ENCODE measurements at regions not wholly inside any gene's neighbourhood (a gene's known extent, or its start where the extent isn't known, plus 50 kb on each side); places are given as distances from the start of the nearest gene placed in this dataset.
"Not testable (repeated sequence)": the region's sequence is repeated elsewhere in the genome, so short reads cannot be mapped to it uniquely, and the experiment has no call there.

DNA sequence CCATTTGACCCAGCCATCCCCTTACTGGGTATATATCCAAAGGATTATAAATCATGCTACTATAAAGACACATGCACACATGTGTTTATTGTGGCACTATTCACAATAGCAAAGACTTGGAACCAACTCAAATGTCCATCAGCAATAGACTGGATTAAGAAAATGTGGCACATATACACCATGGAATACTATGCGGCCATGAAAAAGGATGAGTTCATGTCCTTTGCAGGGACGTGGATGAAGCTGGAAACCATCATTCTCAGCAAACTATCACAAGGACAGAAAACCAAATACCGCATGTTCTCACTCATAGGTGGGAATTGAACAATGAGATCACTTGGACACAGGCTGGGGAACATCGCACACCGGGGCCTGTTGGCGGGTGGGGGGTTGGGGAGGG is 913.4 kb upstream of the DIAPH2 start:
- H3K4me3 ChIP-seq (ENCODE audit: low read length); H3K36me3 Mint-ChIP-seq; ATAC-seq; POLR2A ChIA-PET; H3K4me1 Mint-ChIP-seq; H3K27me3 Mint-ChIP-seq; H3K27ac Mint-ChIP-seq; H3K27ac ChIP-seq (ENCODE audit: low read depth, low read length); CTCF ChIA-PET; H3K9me3 ChIP-seq (ENCODE audit: control insufficient read depth in 2 of 3, low read length in 3 of 3); H3K36me3 ChIP-seq (ENCODE audit: control insufficient read depth in 2 of 3, insufficient read depth in 3 of 3, low read length in 3 of 3); H3K27me3 ChIP-seq (ENCODE audit: control insufficient read depth in 2 of 2, insufficient read depth in 2 of 2, low read length in 2 of 2); H3K9me3 Mint-ChIP-seq; H3K4me3 Mint-ChIP-seq; intact Hi-C loops (cut with micrococcal nuclease); H3K4me1 ChIP-seq (ENCODE audit: control insufficient read depth in 2 of 2, insufficient read depth in 2 of 2, low read length in 2 of 2); DNase-seq: not testable (repeated sequence)

DNA sequence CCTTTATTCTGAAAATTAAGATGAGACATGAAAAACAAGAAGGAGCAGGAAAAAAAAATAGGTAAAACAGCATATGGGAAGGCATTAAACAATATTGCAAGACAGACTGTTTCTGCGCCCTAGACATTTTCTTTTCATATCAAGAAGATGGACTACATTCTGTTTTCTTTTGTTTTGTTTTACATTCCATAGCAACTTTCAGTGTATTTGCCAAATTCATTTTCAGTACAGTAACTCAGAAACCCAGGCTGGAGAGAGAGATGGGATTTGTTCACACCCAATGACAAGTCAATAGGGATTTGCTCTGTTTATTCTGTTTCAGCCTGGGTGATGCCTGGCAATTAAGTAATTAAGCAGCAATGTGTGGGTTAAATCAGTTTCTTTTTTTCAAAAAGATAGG is 892.8 kb upstream of the DIAPH2 start:
- intact Hi-C loops (cut with micrococcal nuclease) = no loop called here
- H3K9me3 Mint-ChIP-seq = no peaks in the 10 kb centered on the region
- ATAC-seq = no peak
- H3K27ac ChIP-seq (ENCODE audit: low read depth, low read length) = no peak overlapping the region
- no peaks in the 10 kb centered on the region for H3K4me1 ChIP-seq (ENCODE audit: control insufficient read depth in 2 of 2, insufficient read depth in 2 of 2, low read length in 2 of 2)
- H3K4me1 Mint-ChIP-seq = no peaks in the 10 kb centered on the region
- DNase-seq = no peak
- no peak overlapping the region for H3K27ac Mint-ChIP-seq
- ChIA-PET POLR2A (no interaction called here), CTCF (no interaction called here)
- H3K36me3 ChIP-seq (ENCODE audit: control insufficient read depth in 2 of 3, insufficient read depth in 3 of 3, low read length in 3 of 3) = no peaks in the 10 kb centered on the region
- no peaks in the 10 kb centered on the region for H3K27me3 Mint-ChIP-seq
- H3K9me3 ChIP-seq (ENCODE audit: control insufficient read depth in 2 of 3, low read length in 3 of 3) = no peaks in the 10 kb centered on the region
- no peak overlapping the region for H3K4me3 Mint-ChIP-seq
- no peaks in the 10 kb centered on the region for H3K27me3 ChIP-seq (ENCODE audit: control insufficient read depth in 2 of 2, insufficient read depth in 2 of 2, low read length in 2 of 2)
- H3K36me3 Mint-ChIP-seq = no peaks in the 10 kb centered on the region
- no peak overlapping the region for H3K4me3 ChIP-seq (ENCODE audit: low read length)

DNA sequence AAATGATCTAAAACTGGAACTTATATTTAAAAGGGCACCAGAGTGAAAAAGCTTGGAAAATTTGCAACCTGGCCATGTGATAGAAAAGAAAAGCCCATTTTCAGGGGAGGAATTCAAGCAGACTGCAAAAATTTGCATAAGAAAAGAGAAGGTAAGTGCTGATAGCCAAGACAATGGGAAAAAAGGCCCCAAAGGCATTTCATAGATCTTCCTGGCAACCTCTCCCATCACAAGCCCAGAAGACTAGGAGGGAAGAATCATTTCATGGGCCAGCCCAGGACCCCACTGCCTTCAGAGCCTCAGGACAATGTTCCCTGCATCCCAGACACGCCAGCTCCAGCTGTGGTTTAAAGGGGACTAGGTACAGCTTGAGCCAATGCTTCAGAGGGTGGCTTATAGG is 887.3 kb upstream of the DIAPH2 start:
- intact Hi-C loops (cut with micrococcal nuclease) = no loop called here
- Histone ChIP-seq H3K9me3 (ENCODE audit: control insufficient read depth in 2 of 3, low read length in 3 of 3) (no peaks in the 10 kb centered on the region), H3K27ac (ENCODE audit: low read depth, low read length) (no peak overlapping the region), H3K4me3 (ENCODE audit: low read length) (no peak overlapping the region), H3K4me1 (ENCODE audit: control insufficient read depth in 2 of 2, insufficient read depth in 2 of 2, low read length in 2 of 2) (no peaks in the 10 kb centered on the region), H3K27me3 (ENCODE audit: control insufficient read depth in 2 of 2, insufficient read depth in 2 of 2, low read length in 2 of 2) (no peaks in the 10 kb centered on the region), H3K36me3 (ENCODE audit: control insufficient read depth in 2 of 3, insufficient read depth in 3 of 3, low read length in 3 of 3) (no peaks in the 10 kb centered on the region)
- DNase-seq (no peak), ATAC-seq (no peak)
- Mint-ChIP-seq H3K4me3 (no peak overlapping the region), H3K27ac (no peak overlapping the region), H3K36me3 (no peaks in the 10 kb centered on the region), H3K4me1 (no peaks in the 10 kb centered on the region), H3K9me3 (peaks cover 0 to 4% (median 0%) of the 10 kb centered on the region in 11 donors), H3K27me3 (no peaks in the 10 kb centered on the region)
- ChIA-PET POLR2A (no interaction called here), CTCF (no interaction called here)

DNA sequence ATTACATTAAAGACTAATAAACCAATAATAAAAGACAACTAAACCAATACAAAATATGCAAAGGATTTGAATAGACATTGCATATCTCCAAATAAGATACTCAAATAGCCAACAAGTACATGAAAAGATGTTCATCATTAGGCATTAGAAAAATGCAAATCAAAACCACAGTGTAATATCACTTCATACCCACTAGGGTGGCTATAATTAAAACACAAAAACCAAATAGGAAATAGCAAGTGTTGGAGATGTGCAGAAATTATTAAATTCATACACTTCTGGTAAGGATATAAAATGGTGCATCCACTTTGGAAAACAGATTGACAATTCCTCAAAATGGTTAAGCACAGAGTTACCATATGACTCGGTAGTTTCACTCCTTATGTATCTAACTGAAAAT is 860.8 kb upstream of the DIAPH2 start:
- Mint-ChIP-seq H3K9me3 (peaks cover 0 to 4% (median 0%) of the 10 kb centered on the region in 11 donors), H3K4me1 (no peaks in the 10 kb centered on the region), H3K36me3 (no peaks in the 10 kb centered on the region), H3K4me3 (no peak overlapping the region), H3K27ac (no peak overlapping the region), H3K27me3 (no peaks in the 10 kb centered on the region)
- DNase-seq = no peak
- POLR2A ChIA-PET = no interaction called here
- Histone ChIP-seq H3K36me3 (ENCODE audit: control insufficient read depth in 2 of 3, insufficient read depth in 3 of 3, low read length in 3 of 3) (no peaks in the 10 kb centered on the region), H3K4me3 (ENCODE audit: low read length) (no peak overlapping the region), H3K27me3 (ENCODE audit: control insufficient read depth in 2 of 2, insufficient read depth in 2 of 2, low read length in 2 of 2) (no peaks in the 10 kb centered on the region), H3K4me1 (ENCODE audit: control insufficient read depth in 2 of 2, insufficient read depth in 2 of 2, low read length in 2 of 2) (no peaks in the 10 kb centered on the region), H3K27ac (ENCODE audit: low read depth, low read length) (no peak overlapping the region), H3K9me3 (ENCODE audit: control insufficient read depth in 2 of 3, low read length in 3 of 3) (no peaks in the 10 kb centered on the region)
- CTCF ChIA-PET = no interaction called here
- intact Hi-C loops (cut with micrococcal nuclease) = no loop called here
- no peak for ATAC-seq

DNA sequence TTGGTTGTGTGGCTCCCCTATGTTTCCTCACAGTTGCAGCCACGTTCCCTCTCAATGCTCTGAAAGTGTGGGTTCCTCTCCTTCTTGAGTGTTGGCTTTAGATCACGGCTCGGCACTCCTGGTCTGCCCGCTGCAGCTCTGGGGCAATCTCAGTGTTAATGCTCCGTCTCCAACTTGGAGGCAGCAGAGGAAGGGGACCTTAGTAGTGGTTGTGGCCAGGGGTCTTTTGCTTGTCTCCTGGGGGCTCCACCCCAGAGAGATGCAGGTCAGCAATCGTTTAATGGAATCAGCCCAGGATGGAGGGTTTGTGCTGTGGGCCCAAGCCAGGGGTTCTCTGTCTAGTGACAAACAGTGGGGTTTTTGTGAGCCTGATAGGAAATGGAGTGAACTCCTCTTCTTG is 849.4 kb upstream of the DIAPH2 start:
- POLR2A ChIA-PET = no interaction called here
- CTCF ChIA-PET = no interaction called here
- H3K4me1 Mint-ChIP-seq = no peaks in the 10 kb centered on the region

DNA sequence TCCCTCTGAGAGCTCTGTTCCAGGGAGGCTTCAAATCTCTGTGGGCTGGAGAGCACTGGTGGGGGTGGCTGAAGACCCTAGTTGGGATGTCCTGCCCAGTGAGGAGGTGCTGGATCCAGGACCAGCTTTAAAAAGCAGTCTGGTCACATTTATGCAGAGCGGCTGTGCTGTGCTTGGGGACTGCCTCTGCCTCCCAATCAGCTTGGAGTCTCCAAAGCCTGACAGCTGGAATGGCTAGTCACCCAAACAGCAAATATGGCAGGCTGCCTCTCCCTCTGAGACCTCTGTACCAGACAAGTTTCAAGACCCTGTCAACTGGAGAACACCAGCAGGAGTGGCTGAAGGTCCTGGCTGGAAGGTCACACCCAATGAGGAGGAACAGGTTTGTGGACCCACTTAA is 848.1 kb upstream of the DIAPH2 start:
- Mint-ChIP-seq H3K27me3 (no peaks in the 10 kb centered on the region), H3K27ac (no peak overlapping the region), H3K4me1 (no peaks in the 10 kb centered on the region), H3K36me3 (no peaks in the 10 kb centered on the region), H3K4me3 (no peak overlapping the region), H3K9me3 (peaks cover 0 to 4% (median 0%) of the 10 kb centered on the region in 11 donors)
- Histone ChIP-seq H3K27me3 (ENCODE audit: control insufficient read depth in 2 of 2, insufficient read depth in 2 of 2, low read length in 2 of 2) (no peaks in the 10 kb centered on the region), H3K36me3 (ENCODE audit: control insufficient read depth in 2 of 3, insufficient read depth in 3 of 3, low read length in 3 of 3) (no peaks in the 10 kb centered on the region), H3K27ac (ENCODE audit: low read depth, low read length) (no peak overlapping the region), H3K9me3 (ENCODE audit: control insufficient read depth in 2 of 3, low read length in 3 of 3) (no peaks in the 10 kb centered on the region), H3K4me3 (ENCODE audit: low read length) (no peak overlapping the region), H3K4me1 (ENCODE audit: control insufficient read depth in 2 of 2, insufficient read depth in 2 of 2, low read length in 2 of 2) (no peaks in the 10 kb centered on the region)
- ChIA-PET CTCF (no interaction called here), POLR2A (no interaction called here)
- ATAC-seq (no peak), DNase-seq (no peak)
- intact Hi-C loops (cut with micrococcal nuclease) = no loop called here

More for the DNA sequence above, 849.4 kb upstream of the DIAPH2 start:
- H3K27ac Mint-ChIP-seq = no peak overlapping the region
- Histone ChIP-seq H3K4me1 (ENCODE audit: control insufficient read depth in 2 of 2, insufficient read depth in 2 of 2, low read length in 2 of 2) (no peaks in the 10 kb centered on the region), H3K9me3 (ENCODE audit: control insufficient read depth in 2 of 3, low read length in 3 of 3) (no peaks in the 10 kb centered on the region), H3K27ac (ENCODE audit: low read depth, low read length) (no peak overlapping the region), H3K4me3 (ENCODE audit: low read length) (no peak overlapping the region), H3K27me3 (ENCODE audit: control insufficient read depth in 2 of 2, insufficient read depth in 2 of 2, low read length in 2 of 2) (no peaks in the 10 kb centered on the region), H3K36me3 (ENCODE audit: control insufficient read depth in 2 of 3, insufficient read depth in 3 of 3, low read length in 3 of 3) (no peaks in the 10 kb centered on the region)
- intact Hi-C loops (cut with micrococcal nuclease) = no loop called here
- no peaks in the 10 kb centered on the region for H3K27me3 Mint-ChIP-seq
- peaks cover 0 to 7% (median 2%) of the 10 kb centered on the region in 11 donors for H3K9me3 Mint-ChIP-seq
- no peaks in the 10 kb centered on the region for H3K36me3 Mint-ChIP-seq
- no peak for DNase-seq
- no peak overlapping the region for H3K4me3 Mint-ChIP-seq
- ATAC-seq = no peak

DNA sequence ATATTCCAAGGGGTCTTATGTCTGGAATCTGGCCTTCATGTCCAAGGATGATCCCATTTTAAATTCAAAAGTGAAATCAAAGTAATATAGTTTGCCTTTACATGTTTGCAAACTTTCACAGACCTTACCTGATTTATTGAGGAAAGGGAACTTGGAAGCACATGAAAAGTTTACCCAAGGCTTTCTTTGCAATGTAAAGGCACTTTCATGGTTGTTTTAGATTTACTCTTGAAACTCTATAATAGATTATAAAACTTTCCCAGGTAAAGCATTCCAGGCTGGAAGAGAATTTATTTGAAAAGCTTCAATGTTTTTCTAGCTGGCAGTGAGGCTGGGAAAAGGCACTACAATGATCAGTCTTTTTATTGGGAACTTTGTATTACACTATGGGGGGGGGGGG is 842.8 kb upstream of the DIAPH2 start:
- Histone ChIP-seq H3K4me3 (ENCODE audit: low read length) (no peak overlapping the region), H3K9me3 (ENCODE audit: control insufficient read depth in 2 of 3, low read length in 3 of 3) (no peaks in the 10 kb centered on the region), H3K36me3 (ENCODE audit: control insufficient read depth in 2 of 3, insufficient read depth in 3 of 3, low read length in 3 of 3) (no peaks in the 10 kb centered on the region), H3K27ac (ENCODE audit: low read depth, low read length) (no peak overlapping the region), H3K27me3 (ENCODE audit: control insufficient read depth in 2 of 2, insufficient read depth in 2 of 2, low read length in 2 of 2) (no peaks in the 10 kb centered on the region), H3K4me1 (ENCODE audit: control insufficient read depth in 2 of 2, insufficient read depth in 2 of 2, low read length in 2 of 2) (no peaks in the 10 kb centered on the region)
- DNase-seq (no peak), ATAC-seq (no peak)
- Mint-ChIP-seq H3K9me3 (no peaks in the 10 kb centered on the region), H3K4me1 (no peaks in the 10 kb centered on the region), H3K4me3 (no peak overlapping the region), H3K36me3 (no peaks in the 10 kb centered on the region), H3K27me3 (no peaks in the 10 kb centered on the region), H3K27ac (no peak overlapping the region)
- ChIA-PET CTCF (no interaction called here), POLR2A (no interaction called here)
- intact Hi-C loops (cut with micrococcal nuclease) = no loop called here
